ENCODE measurements at regions not wholly inside any gene's neighbourhood (a gene's known extent, or its start where the extent isn't known, plus 50 kb on each side); places are given as distances from the start of the nearest gene placed in this dataset.

GRCh38 chr5:18305288-18305924, 671.1 kb downstream of the TAF11L14 start:
- no peaks in the 10 kb centered on the region for H3K4me1 ChIP-seq
- H3K27ac ChIP-seq, result no peak overlapping the region
- H3K36me3 ChIP-seq, result no peaks in the 10 kb centered on the region
- H3K9me3 ChIP-seq, result no peaks in the 10 kb centered on the region
- no peak overlapping the region for H3K4me3 ChIP-seq
- no peaks in the 10 kb centered on the region for H3K27me3 ChIP-seq
- peak; percentile 24 to 58 (median 45) for TF ChIP-seq CTCF (IDR thresholded peaks at IDR 0.05)
- TF ChIP-seq POLR2A (IDR thresholded peaks at IDR 0.05), result no peak
- DNase-seq, result no peak

- no peak overlapping the region for H3K27ac ChIP-seq
- DNase-seq, result no peak
- no peaks in the 10 kb centered on the region for H3K4me1 ChIP-seq
- no peaks in the 10 kb centered on the region for H3K9me3 ChIP-seq
- TF ChIP-seq CTCF (IDR thresholded peaks at IDR 0.05) (no peak), POLR2A (IDR thresholded peaks at IDR 0.05) (no peak)
- H3K36me3 ChIP-seq, result no peaks in the 10 kb centered on the region
- H3K4me3 ChIP-seq, result no peak overlapping the region
- no peaks in the 10 kb centered on the region for H3K27me3 ChIP-seq
Measured at GRCh38 chr5:18311266-18311665, 677.0 kb downstream of the TAF11L14 start.

- H3K9me3 ChIP-seq, result no peaks in the 10 kb centered on the region
- no peaks in the 10 kb centered on the region for H3K36me3 ChIP-seq
- TF ChIP-seq CTCF (IDR thresholded peaks at IDR 0.05) (no peak), POLR2A (IDR thresholded peaks at IDR 0.05) (no peak)
- DNase-seq, result no peak
- no peaks in the 10 kb centered on the region for H3K4me1 ChIP-seq
- H3K27ac ChIP-seq, result no peak overlapping the region
- no peak overlapping the region for H3K4me3 ChIP-seq
- H3K27me3 ChIP-seq, result no peaks in the 10 kb centered on the region
Measured at GRCh38 chr5:18312016-18312415, 677.8 kb downstream of the TAF11L14 start.

GRCh38 chr5:18314192-18314778, 680.0 kb downstream of the TAF11L14 start:
- no peak for TF ChIP-seq POLR2A (IDR thresholded peaks at IDR 0.05)
- TF ChIP-seq CTCF (IDR thresholded peaks at IDR 0.05), result peak in 5 of 6 experiments; percentile 32 to 68 (median 37)
- DNase-seq, result no peak
- H3K4me1 ChIP-seq, result no peaks in the 10 kb centered on the region
- H3K36me3 ChIP-seq, result no peaks in the 10 kb centered on the region
- H3K27ac ChIP-seq, result no peak overlapping the region
- no peaks in the 10 kb centered on the region for H3K27me3 ChIP-seq
- H3K4me3 ChIP-seq, result no peak overlapping the region
- no peaks in the 10 kb centered on the region for H3K9me3 ChIP-seq

- Histone ChIP-seq H3K27me3 (no peaks in the 10 kb centered on the region), H3K36me3 (no peaks in the 10 kb centered on the region), H3K27ac (no peak overlapping the region), H3K9me3 (no peaks in the 10 kb centered on the region), H3K4me3 (no peak overlapping the region), H3K4me1 (no peaks in the 10 kb centered on the region)
- DNase-seq, result no peak
- TF ChIP-seq POLR2A (IDR thresholded peaks at IDR 0.05) (no peak), CTCF (IDR thresholded peaks at IDR 0.05) (no peak)
Measured at GRCh38 chr5:18321262-18321942, 687.1 kb downstream of the TAF11L14 start.

Data from Peyer's patch (tissue), 4 donors.